SHP77 treated with DMSO at 0.1 percent for 48 hours (cell line): ENCODE measurements at regions not wholly inside any gene's neighbourhood (a gene's known extent, or its start where the extent isn't known, plus 50 kb on each side); places are given as distances from the start of the nearest gene placed in this dataset.
"Not testable (repeated sequence)": the region's sequence is repeated elsewhere in the genome, so short reads cannot be mapped to it uniquely, and the experiment has no call there.

ENCODE experiments used
- DNase-seq: peaks from one replicate; lab custom pipeline; 2025; lab: John Stamatoyannopoulos, UW

DNA sequence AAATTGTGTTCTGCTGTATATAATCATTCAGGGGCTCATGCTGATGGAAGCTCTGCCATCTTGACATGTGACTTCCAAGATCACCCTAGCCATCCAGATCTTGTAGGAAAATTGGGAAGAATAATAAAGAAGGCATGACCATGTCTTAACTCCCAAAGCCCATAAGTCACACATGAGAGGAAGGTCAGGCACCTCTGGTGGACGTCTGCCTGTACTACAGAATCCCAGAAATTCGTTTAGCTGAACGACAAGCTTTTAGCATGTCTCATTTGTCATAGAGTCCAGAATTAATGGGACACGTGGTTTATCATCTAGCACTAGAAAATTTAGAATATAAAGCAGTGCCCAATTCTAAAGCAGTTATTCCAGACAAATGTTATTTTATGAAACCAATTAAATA lies 212.7 kb downstream of the CENPC start:
- no peak for DNase-seq

DNA sequence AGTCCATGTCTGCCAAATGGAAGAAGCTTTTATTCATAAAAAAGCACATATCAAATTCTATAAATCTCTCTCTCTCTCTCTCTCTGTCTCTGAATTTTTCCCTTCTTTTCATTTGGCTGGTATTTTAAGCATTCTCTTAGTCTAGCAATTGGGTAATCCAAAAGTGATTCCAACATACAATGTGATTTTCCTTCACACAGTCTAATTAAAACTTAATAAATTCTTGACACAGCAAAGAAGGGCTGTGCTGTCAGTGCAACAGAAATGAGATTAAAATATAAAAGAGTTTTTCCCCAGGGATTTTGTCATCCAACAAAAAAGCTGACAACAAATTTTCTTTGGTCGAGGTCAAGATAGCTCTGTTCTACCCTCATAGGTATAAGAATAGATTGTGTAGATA lies 216.9 kb downstream of the CENPC start:
- no peak for DNase-seq

DNA sequence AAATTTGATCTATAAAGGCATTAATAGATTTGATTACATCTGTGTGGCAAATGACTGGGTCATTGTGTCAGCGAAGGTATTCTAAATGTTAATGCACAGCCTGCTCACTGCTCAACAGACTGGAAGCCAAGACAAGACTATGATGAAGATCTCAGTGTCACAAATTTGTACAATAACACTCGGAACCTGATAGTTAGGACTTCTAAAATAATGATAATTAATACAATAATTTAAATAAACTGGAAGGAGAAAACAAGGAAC lies 217.4 kb downstream of the CENPC start:
- no peak for DNase-seq

DNA sequence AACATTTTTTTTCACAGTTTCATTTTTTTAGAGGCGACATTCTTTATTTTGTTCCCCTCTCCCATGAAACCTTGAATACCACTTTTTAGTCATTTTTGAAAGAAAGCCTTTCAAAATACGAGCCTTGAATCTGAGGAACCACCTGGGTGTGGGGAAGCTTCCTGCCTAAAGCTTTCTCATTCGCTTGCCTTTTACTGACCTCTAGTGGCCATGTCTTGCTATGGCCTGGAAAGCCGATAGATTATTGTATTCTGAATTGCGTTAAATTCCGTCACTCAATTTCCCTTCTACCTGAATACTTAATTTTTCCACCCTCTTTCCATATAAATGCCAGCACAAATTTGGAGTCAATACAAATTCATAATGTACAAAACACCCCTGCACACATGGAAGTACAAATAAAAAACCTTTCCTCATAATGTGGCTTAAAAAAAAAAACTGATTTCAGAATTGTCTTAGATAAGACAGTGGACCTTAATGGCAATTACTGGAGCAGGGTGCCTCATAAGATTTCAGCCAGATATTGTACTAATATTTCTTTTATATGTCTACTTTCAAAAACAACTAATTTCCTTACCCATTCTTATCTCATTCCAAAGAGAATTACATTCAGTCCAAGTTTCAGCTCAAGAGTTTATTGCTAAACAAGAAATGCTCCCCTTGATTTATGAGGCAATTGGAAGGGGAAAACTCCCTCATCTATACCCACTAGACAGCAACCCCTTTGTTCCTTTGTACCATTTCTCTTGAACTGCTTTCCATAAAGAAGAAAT lies 217.9 kb downstream of the CENPC start:
- DNase-seq = no peak

DNA sequence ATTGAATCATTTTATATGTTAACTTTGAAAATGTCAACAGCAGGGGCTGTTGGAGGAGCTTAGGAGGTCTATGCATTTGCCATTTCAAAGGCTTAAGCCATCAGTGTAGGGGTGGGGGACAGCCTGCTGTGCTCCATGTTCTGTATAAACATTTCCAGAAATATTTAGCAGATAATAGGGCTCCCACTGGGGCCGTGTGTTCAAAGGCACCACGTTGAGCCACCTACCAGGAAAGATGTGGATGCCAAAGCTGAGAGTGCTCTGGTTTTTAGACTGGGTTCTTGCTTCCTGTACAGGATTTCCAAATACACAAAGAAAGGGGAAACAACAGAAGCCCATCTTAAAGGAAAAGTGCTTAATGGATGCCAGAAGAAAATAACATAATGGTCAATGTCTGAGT lies 219.5 kb downstream of the CENPC start:
- DNase-seq = no peak

DNA sequence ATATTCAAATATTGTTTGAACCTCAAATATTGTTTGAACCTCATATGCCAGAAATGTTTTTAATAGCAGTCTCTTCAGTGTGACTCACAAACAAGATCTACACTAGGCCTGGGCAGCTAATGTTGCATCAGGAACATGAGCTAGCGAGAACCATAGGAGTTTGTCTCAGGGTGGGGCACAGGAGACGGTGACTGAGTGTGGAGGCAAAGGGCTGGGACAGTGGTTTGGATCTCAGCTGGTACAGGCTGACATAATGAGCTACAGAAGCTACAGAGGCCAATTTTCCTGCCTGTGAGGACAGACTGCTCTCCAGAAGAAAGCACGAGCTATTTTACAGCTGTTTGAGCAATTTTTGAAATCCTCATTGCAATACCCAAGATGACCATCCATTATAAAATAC lies 224.7 kb downstream of the CENPC start:
- DNase-seq = no peak

DNA sequence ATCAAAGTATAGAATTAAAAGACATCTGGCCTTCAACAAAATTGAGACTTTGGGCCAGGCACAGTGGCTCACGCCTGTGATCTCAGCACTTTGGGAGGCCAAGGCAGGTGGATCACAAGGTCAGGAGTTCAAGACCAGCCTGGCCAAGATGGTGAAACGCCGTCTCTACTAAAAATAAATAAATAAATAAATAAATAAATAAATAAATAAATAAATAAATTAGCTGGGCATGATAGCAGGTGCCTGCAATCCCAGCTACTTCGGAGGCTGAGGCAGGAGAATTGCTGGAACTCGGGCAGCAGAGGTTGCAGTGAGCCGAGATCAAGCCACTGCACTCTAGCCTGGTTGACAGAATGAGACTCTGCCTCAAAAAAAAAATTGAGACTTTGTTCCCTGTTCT lies 225.7 kb downstream of the CENPC start:
- DNase-seq = not testable (repeated sequence)

DNA sequence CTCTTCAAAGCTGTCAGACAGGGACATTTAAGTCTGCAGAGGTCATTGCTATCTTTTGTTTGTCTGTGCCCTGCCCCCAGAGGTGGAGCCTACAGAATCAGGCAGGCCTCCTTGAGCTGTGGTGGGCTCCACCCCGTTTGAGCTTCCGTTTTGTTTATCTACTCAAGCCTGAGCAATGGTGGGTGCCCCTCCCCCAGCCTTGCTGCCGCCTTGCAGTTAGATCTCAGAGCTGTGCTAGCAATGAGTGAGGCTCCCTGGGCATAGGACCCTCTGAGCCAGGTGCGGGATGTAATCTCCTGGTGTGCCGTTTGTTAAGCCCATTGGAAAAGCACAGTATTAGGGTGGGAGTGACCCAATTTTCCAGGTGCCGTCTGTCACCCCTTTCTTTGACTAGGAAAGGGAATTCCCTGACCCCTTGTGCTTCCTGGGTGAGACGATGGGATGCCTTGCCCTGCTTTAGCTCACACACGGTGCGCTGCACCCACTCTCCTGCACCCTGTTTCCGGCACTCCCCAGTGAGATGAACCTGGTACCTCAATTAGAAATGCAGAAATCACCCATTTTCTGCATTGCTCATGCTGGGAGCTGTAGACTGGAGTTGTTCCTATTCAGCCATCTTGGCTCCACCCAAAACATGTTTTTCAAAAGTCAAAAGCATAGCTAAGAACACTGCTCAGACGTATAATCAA lies 244.7 kb downstream of the CENPC start:
- DNase-seq = not testable (repeated sequence)

DNA sequence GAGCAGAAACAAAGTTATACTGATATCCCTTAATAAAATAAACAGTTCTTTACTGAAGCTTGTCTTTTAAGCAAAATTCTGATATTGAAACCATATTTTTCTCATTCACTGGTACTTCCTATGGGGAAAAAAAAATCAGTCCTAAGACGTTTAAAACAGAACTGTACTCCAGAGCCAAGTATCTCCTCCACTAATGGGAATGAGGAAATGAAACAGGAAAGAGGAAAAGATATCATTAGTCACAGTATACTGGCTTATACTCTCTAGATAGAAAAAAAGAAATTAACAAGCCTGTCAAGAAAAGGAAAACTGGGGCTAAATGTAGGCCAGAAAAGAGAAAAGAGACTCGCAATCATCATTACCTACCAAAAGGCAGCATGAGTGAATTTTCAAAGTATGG lies 252.7 kb downstream of the CENPC start:
- DNase-seq = no peak

DNA sequence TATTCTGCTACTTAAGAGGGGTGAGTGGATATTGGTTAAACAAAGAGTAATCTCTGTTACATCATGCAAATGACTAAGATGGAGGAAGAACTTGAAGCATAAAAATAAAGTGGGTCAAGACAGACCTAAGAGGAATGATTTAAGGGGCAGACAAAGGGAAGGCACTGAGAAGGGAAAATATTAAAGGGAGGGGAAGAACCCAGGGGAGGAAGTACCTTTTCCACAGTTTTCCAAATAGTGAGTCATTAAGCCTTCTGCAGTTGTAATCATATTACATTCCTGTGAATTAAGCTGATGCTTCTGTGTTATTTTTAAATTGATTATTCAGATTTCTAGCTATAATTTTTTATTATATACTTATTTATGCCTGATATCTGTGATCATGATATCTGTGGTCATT lies 253.3 kb downstream of the CENPC start:
- no peak for DNase-seq

DNA sequence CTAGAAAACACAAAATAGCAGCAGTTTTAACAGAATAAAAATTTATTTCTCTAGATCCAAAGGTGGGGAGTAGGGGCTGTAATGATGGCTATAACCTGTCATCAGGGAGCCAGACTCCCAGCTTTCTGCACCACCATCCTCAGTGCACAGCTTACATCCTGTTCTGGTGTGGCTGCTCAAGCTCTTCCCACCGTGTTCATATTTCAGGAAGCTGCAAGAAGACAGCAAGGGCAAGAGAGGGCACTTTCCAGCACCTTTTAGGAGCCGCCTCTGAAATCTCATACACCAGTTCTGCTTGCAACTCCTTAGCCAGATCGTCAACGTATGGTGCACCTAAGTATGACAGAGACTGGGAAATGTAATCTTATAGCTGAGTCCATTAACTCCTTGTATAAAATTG lies 253.7 kb downstream of the CENPC start:
- DNase-seq = no peak

DNA sequence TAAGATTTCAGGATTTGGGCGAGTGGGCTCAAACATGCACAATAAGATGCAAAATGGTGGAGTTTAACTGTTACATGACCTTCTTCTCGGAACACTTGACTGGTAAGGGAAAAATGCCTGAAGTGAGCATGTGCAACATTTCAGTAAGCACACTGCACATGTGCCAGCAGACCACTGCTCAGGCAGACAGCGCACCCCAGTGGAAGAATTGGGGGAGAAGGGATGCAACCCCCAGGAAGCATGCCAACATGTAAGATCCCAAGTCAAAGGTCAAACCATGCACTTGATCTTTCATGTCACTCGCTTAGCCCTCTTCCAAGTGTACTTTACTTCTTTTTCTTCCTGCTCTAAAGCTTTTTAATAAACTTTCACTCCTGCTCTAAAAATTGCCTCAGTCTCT lies 256.3 kb downstream of the CENPC start:
- peak; percentile 2 for DNase-seq

DNA sequence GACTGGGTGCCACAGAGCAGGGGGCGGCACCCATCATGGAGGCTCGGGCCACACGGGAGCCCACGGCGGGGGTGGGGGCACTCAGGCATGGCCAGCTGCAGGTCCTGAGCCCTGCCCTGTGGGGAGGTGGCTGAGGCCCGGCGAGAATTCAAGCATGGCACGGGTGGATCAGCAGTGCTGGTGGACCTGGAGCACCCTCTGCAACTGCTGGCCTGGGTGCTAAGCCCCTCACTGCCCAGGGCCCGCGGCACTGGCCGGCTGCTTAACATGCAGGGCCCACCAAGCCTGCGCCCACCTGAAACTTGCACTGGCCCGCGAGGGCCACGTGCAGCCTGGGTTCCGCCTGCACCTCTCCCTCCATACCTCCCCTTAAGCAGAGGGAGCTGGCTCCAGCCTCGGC lies 258.6 kb downstream of the CENPC start:
- DNase-seq = no peak

DNA sequence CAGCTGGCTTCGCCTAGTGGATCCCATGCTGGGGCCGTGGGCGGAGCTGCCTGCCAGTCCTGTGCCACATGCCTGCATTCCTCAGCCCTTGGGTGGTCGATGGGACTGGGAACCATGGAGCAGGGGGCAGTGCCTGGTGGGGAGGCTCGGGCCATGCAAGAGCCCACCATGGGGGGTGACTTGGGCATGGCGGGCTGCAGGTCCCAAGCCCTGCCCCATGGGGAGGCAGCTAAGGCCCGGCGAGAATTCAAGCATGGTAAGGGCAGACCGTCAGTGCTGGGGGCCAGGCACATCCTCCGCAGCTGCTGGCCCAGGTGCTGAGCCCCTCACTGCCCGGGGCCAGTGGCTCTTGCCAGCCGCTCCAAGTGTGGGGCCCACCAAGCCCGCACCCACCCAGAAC lies 262.6 kb downstream of the CENPC start:
- DNase-seq = no peak

DNA sequence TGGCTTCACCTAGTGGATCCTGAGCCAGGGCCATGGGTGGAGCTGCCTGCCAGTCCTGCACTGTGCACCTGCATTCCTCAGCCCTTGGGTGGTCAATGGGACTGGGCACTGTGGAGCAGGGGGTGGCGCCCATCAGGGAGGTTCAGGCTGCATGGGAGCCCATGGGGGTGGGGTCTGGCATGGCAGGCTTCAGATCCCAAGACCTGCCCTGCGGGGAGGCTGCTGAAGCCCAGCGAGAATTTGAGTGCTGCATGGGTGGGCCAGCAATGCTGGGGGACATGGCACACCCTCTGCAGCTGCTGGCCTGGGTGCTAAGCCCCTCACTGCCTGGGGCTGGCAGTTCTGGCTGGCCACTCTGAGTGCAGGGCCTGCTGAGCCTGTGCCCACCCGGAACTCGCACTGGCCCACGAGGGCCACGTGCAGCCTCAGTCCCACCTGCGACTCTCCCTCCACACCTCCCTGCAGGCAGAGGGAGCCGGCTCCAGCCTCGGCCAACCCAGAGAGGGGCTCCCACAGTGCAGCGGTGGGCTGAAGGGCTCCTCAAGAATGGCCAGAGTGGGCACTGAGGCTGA lies 270.0 kb downstream of the CENPC start:
- DNase-seq = no peak

DNA sequence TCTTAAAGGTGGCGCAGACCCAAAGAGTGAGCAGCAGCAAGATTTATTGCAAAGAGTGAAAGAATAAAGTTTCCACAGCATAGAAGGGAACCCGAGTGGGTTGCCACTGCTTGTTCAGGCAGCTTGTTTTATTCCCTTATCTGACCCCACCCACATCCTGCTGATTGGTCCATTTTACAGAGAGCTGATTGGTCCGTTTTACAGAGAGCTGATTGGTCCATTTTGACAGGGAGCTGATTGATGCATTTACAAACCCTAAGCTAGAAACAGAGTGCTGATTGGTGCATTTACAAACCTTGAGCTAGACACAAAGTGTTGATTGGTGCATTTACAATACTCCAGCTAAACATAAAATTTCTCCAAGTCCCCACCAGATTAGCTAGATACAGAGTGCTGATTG lies 270.6 kb downstream of the CENPC start:
- DNase-seq = not testable (repeated sequence)

DNA sequence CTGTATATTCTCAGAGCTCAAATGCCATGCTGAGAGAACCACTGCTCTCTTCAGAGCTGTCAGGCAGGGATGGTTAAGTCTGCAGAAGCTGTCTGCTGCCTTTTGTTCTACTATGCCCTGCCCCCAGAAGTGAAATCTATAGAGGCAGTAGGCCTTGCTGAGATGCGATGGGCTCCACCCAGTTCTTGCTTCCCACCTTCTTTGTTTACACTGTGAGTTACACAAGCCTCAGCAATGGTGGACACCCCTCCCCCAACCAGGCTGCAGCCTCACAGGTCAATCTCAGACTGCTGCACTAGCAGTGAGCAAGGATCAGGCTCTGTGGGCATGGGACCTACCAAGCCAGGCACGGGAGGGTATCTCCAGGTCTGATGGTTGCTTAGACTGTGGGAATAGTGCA lies 271.6 kb downstream of the CENPC start:
- DNase-seq = no peak

DNA sequence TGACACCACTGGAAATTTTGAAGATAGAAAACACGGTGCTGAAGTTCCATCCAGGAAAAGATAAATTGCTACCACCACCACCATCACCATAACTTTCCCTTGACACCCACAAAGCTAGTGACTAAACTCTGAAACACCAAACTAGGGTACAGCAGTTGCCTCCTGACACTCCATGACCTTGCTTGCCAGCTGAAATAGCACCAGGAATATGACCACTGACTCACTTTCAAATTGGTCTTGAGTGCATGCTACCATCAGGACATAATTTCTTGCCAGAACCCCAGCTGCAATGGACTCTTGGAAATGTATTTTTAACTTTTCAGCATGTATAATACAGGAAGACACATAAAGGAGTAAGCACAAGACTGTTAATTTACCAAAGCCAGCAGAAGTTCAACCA lies 283.3 kb downstream of the CENPC start:
- no peak for DNase-seq

DNA sequence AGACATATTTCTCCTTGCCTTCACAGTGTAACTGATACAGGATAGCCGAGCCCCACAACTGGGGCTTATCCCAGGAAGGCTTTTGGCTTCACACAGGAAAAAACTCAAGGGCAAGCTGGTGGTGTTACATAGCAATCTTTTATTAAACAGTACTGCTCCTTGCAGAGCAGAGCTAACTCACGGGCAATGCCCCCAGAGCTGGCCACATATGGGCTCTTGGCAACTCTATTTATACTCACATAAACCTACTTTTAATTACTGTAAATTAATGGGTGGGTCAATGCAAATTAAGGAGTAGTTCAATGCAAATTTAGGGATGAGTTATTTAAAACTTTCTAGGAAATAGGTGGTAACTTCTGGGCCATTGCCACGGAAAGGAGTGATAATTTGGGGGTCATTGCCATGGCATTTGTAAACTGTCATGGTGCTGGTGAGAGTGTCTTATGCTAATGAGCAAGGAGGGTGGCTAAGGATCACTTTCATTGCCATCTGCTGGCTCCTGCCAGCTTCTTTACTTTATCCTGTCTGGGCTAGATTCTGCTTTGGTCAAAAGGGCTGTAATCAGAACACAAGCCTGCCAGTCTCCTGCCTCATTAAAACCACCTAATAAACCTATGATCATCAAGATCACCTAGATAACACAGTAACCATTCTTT lies 288.8 kb downstream of the CENPC start:
- no peak for DNase-seq

DNA sequence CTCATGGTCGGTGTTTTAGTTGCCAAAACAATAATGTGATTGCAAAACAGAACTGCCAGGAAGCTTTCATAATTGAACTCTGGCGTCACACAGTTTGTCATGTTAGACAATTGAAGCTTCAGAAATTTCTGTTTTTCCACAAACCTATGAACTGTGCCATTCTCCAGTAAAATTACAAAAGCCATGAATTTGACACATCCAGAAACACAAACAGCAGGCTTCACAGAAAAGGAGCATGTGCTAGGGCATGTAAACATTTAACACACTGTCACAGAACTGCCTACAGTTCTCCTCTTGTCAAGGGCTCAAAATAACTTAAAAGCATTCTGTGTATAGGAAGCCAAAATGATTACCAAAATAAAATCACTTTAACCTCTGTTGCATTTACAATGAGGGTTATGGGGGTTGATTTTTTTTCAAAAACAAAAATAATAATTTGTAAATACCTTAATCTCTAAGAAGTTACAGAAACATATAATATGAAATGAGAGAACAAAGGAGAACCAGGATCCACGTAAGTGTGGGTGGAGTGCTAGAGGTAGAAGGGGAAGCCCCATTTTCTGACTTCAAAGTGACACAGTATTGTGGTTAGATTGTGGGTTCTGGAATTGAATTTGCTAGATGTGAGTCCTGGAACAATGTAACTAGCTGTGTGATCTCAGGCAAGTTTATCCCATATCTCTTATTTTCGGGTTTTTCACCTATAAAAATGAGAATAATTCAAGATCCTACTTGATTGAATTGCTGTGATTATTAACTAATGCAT lies 295.0 kb downstream of the CENPC start:
- no peak for DNase-seq

DNA sequence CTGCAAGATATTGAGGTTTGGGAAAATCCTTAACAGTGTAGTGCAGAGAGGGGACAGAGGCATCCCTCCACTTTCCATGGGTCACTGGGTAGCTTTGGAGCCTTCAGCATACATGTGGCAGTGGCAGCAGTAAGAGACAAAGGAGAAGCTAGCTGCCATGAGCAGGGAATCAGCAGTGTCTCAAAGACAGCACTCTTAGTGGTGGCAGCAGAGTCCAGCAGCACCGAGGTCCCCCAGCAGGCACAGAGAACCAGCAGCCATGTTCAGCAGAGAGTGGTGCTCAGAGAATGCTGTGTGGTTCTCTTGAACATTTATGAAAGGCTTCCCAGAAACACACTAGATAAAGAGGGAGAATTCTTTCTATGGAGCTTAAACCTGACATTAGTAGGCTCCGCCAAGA lies 308.5 kb downstream of the CENPC start:
- DNase-seq = no peak

DNA sequence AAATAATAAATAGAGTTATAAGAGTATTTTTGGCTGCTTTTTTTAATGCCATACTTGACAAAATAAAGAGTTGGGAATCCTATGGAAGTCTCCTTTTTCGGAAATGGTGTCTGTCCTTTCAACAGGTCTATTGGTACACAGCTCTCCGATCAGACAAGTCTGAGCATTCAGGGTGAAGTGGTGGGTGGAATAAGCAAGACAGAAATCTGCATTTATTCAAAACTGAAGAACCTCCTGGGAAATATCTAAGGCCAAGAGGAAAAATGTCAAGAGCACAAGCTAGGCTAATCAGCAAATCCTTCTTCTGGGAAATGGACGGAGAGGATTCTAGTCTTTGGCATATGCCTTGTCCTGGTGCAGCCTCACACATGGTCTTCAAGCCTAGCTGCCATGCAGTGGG lies 309.0 kb downstream of the CENPC start:
- DNase-seq = no peak

DNA sequence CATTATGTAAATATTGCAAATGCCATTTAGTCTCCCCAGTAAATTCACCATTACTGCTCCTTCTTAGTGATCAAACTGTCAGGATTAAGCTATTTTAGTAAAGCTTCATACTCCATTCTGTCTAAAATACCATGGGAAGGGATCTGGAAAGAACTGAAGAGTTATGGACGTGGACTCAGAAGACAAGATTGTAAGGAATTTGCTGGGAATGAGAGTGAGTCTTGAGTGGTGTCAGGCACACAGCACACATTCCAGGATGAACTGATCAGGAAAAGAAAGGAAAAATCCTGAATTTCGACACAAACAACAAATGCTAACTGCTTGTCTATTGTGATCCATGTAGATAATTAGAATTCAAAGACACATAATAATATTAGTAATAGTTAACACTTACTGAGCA lies 311.0 kb downstream of the CENPC start:
- DNase-seq = no peak
